ENCODE measurements at regions not wholly inside any gene's neighbourhood (a gene's known extent, or its start where the extent isn't known, plus 50 kb on each side); places are given as distances from the start of the nearest gene placed in this dataset.

GRCh38 chr11:134705858-134706257 is 293.8 kb upstream of the B3GAT1 start:
- ChIA-PET CTCF (no interaction called here), POLR2A (no interaction called here)
- no peak for DNase-seq (ENCODE audit: extremely low spot score)
- TF ChIP-seq SUZ12 (IDR thresholded peaks at IDR 0.05) (no peak), ELF4 (IDR thresholded peaks at IDR 0.05) (no peak), NFRKB (IDR thresholded peaks at IDR 0.05) (no peak), HDGF (IDR thresholded peaks at IDR 0.05; ENCODE audit: borderline replicate concordance) (no peak), FOXA1 (IDR thresholded peaks at IDR 0.05) (no peak), ARNT (IDR thresholded peaks at IDR 0.05) (no peak), L3MBTL2 (conservative IDR thresholded peaks at IDR 0.05) (no peak), TARDBP (IDR thresholded peaks at IDR 0.05) (no peak), FOXM1 (IDR thresholded peaks at IDR 0.05; ENCODE audit: borderline replicate concordance) (no peak), LEF1 (IDR thresholded peaks at IDR 0.05; ENCODE audit: borderline replicate concordance) (no peak), SP1 (IDR thresholded peaks at IDR 0.05) (no peak)

GRCh38 chr11:134702827-134703226 is 290.8 kb upstream of the B3GAT1 start:
- ChIA-PET CTCF (interaction anchor here (1.2 kb wide), 1 partner anchor 24 kb away, joined by 3 read pairs; no protein-coding TSS in a partner anchor), POLR2A (no interaction called here)
- no peak for DNase-seq (ENCODE audit: extremely low spot score)
- TF ChIP-seq FOXM1 (IDR thresholded peaks at IDR 0.05; ENCODE audit: borderline replicate concordance) (no peak), ELF4 (IDR thresholded peaks at IDR 0.05) (no peak), ARNT (IDR thresholded peaks at IDR 0.05) (no peak), HDGF (IDR thresholded peaks at IDR 0.05; ENCODE audit: borderline replicate concordance) (no peak), FOXK2 (IDR thresholded peaks at IDR 0.05) (no peak), L3MBTL2 (conservative IDR thresholded peaks at IDR 0.05) (no peak), TARDBP (IDR thresholded peaks at IDR 0.05) (no peak), FOXA1 (IDR thresholded peaks at IDR 0.05) (no peak), ZNF384 (IDR thresholded peaks at IDR 0.05) (no peak), BHLHE40 (IDR thresholded peaks at IDR 0.05; ENCODE audit: borderline replicate concordance) (no peak), CTBP1 (IDR thresholded peaks at IDR 0.05; ENCODE audit: borderline replicate concordance) (no peak)
- TF ChIP-seq, protein P1, sequence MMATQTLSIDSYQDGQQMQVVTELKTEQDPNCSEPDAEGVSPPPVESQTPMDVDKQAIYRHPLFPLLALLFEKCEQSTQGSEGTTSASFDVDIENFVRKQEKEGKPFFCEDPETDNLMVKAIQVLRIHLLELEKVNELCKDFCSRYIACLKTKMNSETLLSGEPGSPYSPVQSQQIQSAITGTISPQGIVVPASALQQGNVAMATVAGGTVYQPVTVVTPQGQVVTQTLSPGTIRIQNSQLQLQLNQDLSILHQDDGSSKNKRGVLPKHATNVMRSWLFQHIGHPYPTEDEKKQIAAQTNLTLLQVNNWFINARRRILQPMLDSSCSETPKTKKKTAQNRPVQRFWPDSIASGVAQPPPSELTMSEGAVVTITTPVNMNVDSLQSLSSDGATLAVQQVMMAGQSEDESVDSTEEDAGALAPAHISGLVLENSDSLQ (IDR thresholded peaks at IDR 0.05) = no peak

GRCh38 chr11:134701564-134702165 is 289.6 kb upstream of the B3GAT1 start:
- POLR2A ChIA-PET = no interaction called here
- DNase-seq (ENCODE audit: extremely low spot score) = no peak
- CTCF ChIA-PET = interaction anchor here (0.7 kb wide), 1 partner anchor 39 kb away, joined by 4 read pairs; no protein-coding TSS in a partner anchor
- TF ChIP-seq, protein P1 (IDR thresholded peaks at IDR 0.05) = no peak
- TF ChIP-seq HDGF (IDR thresholded peaks at IDR 0.05; ENCODE audit: borderline replicate concordance) (no peak), TARDBP (IDR thresholded peaks at IDR 0.05) (no peak), FOXM1 (IDR thresholded peaks at IDR 0.05; ENCODE audit: borderline replicate concordance) (no peak), L3MBTL2 (conservative IDR thresholded peaks at IDR 0.05) (no peak), BHLHE40 (IDR thresholded peaks at IDR 0.05; ENCODE audit: borderline replicate concordance) (no peak), ZNF384 (IDR thresholded peaks at IDR 0.05) (no peak), FOXK2 (IDR thresholded peaks at IDR 0.05) (no peak), FOXA1 (IDR thresholded peaks at IDR 0.05) (no peak), SUZ12 (IDR thresholded peaks at IDR 0.05) (no peak), ELF4 (IDR thresholded peaks at IDR 0.05) (no peak), CTBP1 (IDR thresholded peaks at IDR 0.05; ENCODE audit: borderline replicate concordance) (no peak)

- POLR2A ChIA-PET = no interaction called here
- CTCF ChIA-PET = no interaction called here
- no peak for DNase-seq (ENCODE audit: extremely low spot score)
- TF ChIP-seq CTBP1 (IDR thresholded peaks at IDR 0.05; ENCODE audit: borderline replicate concordance) = no peak
- no peak for TF ChIP-seq NFRKB (IDR thresholded peaks at IDR 0.05)
- TF ChIP-seq ARNT (IDR thresholded peaks at IDR 0.05) = no peak
- no peak for TF ChIP-seq FOXM1 (IDR thresholded peaks at IDR 0.05; ENCODE audit: borderline replicate concordance)
- TF ChIP-seq HDGF (IDR thresholded peaks at IDR 0.05; ENCODE audit: borderline replicate concordance) = no peak
- no peak for TF ChIP-seq ELF4 (IDR thresholded peaks at IDR 0.05)
- no peak for TF ChIP-seq FOXA1 (IDR thresholded peaks at IDR 0.05)
- no peak for TF ChIP-seq SP1 (IDR thresholded peaks at IDR 0.05)
- TF ChIP-seq L3MBTL2 (conservative IDR thresholded peaks at IDR 0.05) = no peak
These were observed 288.1 kb upstream of the B3GAT1 start for GRCh38 chr11:134700101-134700640.

GRCh38 chr11:134696455-134696854 is 284.4 kb upstream of the B3GAT1 start:
- DNase-seq (ENCODE audit: extremely low spot score) = no peak
- TF ChIP-seq, protein P1 (IDR thresholded peaks at IDR 0.05) = no peak
- TF ChIP-seq HDGF (IDR thresholded peaks at IDR 0.05; ENCODE audit: borderline replicate concordance) = no peak
- no peak for TF ChIP-seq FOXK2 (IDR thresholded peaks at IDR 0.05)
- no peak for TF ChIP-seq ARNT (IDR thresholded peaks at IDR 0.05)
- ChIA-PET CTCF (no interaction called here), POLR2A (no interaction called here)

- POLR2A ChIA-PET = no interaction called here
- DNase-seq (ENCODE audit: extremely low spot score) = no peak
- CTCF ChIA-PET = no interaction called here
- TF ChIP-seq ZNF384 (IDR thresholded peaks at IDR 0.05) (no peak), HDGF (IDR thresholded peaks at IDR 0.05; ENCODE audit: borderline replicate concordance) (no peak), ELF4 (IDR thresholded peaks at IDR 0.05) (no peak), FOXA1 (IDR thresholded peaks at IDR 0.05) (no peak), SP1 (IDR thresholded peaks at IDR 0.05) (no peak), L3MBTL2 (conservative IDR thresholded peaks at IDR 0.05) (no peak), FOXK2 (IDR thresholded peaks at IDR 0.05) (no peak), LEF1 (IDR thresholded peaks at IDR 0.05; ENCODE audit: borderline replicate concordance) (no peak), FOXM1 (IDR thresholded peaks at IDR 0.05; ENCODE audit: borderline replicate concordance) (no peak), ARNT (IDR thresholded peaks at IDR 0.05) (no peak), NFRKB (IDR thresholded peaks at IDR 0.05) (no peak), SUZ12 (IDR thresholded peaks at IDR 0.05) (no peak), TARDBP (IDR thresholded peaks at IDR 0.05) (no peak), BHLHE40 (IDR thresholded peaks at IDR 0.05; ENCODE audit: borderline replicate concordance) (no peak), CTBP1 (IDR thresholded peaks at IDR 0.05; ENCODE audit: borderline replicate concordance) (no peak)
- TF ChIP-seq, protein P1 (IDR thresholded peaks at IDR 0.05) = no peak
These were observed 279.9 kb upstream of the B3GAT1 start for GRCh38 chr11:134691985-134692384.
